Umbilical cord (tissue), 1 donor: ENCODE measurements at regions not wholly inside any gene's neighbourhood (a gene's known extent, or its start where the extent isn't known, plus 50 kb on each side); places are given as distances from the start of the nearest gene placed in this dataset.

Experiments
- DNase-seq: peaks from one replicate; pipeline ENCODE4 v3.0.0-alpha.2; 2015; ENCODE audit warnings: low spot score

DNA sequence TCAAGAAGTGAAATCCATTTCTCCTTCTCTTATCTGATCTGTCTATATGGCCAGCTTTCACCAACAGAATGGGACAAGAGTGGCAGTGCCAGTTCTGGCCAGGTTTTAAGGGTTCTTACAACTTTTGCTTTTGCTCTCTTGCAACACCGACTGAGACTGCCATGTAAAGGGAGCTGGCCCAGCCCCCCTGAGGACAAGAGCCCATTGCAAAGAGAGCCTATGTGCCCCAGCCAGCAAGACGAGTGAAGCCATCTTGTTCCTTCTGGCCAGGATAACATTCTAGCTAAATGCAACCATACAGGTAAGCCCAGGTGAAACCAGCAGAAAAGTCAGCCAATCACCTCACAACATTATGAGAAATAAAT lies 101.0 kb upstream of the RND3 start:
- DNase-seq: no peak

DNA sequence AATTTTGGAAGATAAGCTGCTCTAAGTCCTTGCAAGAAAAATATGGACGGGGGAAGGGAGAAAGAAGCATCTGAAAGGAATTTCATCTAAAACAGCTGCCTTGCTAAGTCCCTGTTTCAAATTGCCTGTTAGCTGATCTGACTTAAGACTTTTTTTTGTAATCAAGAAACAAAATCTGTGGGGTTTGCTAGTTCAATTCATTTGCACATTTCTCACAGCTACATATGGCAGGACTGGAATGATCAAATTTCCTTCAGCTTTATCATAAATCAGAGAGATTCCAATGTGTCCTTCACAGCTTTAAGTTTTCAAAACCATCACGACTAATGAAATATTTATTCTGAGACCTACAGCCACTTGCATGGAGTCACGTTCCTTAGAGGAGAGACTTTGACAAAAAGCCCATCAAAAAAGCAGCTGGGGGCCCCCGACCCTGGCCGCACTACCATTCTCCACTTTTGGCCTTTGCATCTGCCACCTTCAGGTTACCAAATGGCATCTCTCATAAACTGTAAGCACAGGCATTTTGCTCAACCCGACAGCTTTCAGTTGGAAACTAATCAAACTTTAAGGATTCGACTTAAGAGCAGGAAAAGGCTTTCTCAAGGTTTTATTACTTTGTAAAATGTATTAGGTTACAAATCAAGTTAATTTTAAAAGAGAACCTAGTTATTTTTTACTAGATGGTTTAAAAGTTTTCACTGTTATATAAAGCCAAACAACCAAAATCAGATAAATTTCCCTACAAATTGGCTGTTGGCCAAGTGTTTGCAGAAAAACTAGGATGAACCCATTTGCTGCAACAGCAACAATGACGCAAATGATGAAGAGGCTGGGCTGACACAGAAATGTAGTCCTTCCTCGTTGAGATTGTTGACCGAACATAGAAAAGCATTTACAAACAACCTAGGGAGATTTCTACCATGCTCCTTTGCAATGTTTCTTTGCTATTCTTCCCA lies 100.4 kb upstream of the RND3 start:
- DNase-seq: peak; percentile 54

DNA sequence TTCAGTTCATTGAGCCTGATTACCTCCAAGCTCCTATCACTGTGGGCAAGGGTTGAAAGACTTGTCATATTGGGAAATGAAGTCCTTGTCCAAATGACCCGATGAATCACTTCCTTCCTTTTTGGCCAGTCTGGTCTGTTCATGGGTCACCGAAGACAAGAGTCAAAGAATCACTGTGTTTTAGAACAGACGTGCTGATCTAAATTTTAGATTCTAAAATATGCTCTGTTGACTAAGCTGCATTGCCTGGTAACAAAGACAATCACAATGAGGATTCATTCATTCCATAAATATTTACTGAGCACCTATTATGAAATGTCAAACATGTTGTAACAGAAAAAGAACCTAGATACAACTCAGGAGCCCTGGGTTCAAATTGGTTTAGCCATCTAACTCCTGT lies 99.4 kb upstream of the RND3 start:
- no peak for DNase-seq

DNA sequence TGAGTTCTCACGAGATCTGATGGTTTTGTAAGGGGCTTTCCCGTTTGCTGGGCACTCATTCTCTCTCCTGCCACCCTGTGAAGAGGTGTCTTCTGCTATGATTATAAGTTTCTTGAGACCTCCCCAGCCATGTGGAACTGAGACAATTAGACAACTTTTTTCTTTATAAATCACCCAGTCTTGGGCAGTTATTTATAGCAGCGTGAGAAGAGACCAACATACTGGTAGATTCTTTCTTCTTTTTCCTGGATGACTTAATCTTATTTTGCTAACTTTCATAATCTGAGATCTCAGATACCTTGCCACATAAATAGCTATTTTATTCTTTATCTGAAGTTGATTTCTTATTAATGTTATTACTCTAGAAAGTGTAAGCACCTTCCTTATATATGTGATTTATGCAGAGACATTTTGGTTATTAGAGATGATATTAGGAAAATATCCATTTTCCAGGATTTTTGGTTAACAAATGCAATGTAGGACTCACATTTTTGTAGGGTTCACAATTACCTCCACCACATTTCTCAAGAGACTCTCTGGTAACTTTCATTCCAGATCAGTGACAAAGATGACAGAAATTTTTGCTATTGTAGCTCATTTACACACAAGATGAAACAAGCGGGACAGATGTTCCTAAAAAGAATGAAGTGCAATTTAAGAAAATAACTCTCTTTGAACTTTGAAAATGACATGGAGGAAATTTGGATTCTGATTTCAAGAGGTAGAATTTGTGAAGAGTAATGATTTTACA lies 97.9 kb upstream of the RND3 start:
- DNase-seq: no peak

GRCh38 chr2:150584081-150584480 lies 96.6 kb upstream of the RND3 start:
- no peak for DNase-seq

DNA sequence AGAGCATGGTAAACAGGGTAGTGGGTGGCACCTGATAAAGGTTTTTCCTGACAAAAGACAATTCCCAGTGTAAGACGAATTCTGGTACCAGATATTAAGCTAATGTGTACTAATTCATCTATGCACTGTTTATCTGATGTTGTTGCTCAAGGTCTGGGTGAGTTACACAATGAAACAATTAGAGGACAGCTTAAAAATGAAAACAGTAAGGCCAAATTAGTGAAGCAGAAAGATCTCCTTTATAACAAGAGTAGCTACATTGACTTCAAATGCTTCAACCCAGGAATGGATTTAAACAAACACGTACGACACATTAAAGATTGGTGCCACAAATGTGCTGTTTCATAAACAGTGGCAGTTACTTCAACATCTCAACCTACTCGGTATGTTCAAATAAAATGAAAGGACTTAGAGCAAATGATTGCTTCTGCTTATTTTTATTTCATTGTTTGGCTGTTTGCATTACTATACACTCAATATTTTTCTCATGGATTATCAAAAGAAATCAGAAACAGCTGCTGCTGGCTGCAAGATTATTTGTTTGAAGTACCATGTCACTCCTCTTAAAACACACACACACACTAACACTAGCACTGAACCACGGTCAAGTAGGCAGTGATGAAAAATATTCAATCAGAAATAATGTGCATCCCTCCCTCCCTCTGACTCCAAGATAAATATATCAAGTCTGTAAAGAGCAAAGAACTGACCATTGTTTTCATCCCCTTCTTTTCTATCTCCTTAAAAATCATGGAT lies 94.4 kb upstream of the RND3 start:
- no peak for DNase-seq

DNA sequence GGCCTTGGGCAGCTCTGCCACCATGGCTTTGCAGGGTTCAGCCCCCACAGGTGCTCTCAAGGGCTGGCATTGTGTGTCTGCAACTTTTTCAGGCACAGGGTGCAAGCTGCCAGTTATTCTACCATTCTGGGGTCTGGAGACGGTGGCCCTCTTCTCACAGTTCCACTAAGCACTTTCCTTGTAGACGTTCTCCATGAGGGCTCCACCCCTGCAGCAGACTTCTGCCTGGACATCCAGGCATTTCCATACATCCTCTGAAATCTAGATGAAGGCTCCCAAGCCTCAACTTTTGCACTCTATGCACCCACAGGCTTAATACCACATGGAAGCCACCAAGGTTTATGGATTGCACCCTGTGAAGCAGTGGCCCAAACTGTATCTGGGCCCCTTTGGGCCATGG lies 91.0 kb upstream of the RND3 start:
- no peak for DNase-seq

GRCh38 chr2:150575861-150576260 lies 88.4 kb upstream of the RND3 start:
- no peak for DNase-seq

- DNase-seq: no peak
Measured at GRCh38 chr2:150572961-150573395, 85.5 kb upstream of the RND3 start.

DNA sequence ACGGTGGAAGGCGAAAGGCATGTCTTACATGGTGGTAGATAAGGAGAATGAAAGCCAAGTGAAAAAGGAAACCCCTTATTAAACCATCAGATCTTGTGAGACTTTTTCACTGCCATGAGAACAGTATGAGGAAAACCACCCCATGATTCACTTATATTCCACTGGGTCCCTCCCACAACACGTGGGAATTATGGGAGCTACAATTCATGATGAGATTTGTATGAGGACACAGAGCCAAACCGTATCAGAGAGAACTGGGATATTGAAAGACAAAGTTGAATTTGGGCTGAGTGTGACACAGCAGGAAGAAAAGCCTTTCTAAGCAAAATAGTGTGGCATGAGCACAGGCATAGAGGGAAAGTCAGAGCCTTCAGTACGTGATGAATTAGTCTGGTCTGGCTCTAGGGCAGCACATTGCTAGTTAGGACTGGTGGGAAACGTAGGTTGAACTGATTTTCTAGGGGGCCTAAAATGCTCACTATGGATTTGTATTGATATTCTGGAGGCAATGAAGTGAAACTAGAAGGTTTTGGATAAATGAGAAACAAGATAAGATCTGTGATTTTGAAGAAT lies 84.8 kb upstream of the RND3 start:
- DNase-seq: no peak

DNA sequence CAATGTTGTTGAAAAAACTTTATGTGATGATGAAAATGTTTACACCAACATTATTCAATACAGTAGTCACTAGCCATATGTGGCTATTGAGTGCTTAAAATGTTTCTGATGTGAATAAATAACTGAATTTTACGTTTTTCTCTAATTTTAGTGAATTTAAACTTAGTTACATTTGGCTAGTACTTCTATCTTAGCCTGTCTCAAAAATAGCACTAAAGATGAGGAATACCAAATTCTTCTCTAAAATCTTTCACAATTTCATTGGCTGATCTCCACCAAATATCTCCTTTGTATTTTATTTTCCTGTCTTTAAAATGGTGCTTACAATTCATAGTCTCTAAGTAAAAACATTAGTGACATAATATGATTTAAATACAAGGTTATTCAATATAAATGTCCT lies 83.7 kb upstream of the RND3 start:
- DNase-seq: no peak

DNA sequence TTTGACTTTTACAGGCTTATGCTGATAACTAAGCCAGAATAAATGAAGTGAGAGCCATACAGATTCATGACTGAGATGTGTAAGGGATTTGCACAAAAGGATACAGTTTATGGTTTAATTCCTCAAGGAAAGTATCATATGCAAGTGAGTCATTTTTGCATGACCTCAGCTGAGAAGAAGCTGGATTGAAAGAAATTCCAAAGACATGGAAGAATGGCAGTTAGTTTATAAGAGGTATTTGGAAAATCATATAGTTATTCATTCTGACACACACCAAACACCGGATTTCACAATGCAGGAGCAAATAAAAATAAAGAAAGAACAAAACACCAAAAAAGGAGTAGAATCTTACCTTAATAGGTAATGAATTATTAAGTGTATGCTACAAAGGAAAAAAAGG lies 83.2 kb upstream of the RND3 start:
- peak; percentile 90 for DNase-seq

- no peak for DNase-seq
Measured at GRCh38 chr2:150569761-150570160, 82.3 kb upstream of the RND3 start.

DNA sequence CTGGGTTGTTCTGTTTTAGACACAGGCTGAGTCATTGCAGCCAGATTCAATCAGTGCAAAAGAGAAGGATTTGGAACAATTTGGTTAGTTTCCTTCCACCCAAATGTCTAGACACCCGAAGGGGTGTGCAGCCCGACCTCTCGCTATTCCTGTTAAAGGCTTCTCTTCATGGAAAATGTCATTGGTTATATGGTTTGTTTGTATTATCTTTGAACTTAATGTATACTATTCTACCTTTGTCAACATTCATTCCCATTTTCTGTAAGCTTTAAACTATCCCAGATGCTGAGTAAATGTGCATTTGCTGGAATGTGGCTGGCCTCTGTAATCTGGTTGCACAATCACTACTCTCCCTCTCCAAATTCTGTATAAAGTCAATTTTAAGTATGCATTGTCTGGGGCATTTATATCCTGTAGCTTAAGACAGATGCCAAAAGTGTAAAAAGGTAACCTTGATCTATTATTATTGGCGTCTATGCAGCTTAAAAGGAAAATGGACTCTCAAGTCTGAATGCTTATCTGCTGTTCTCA lies 80.4 kb upstream of the RND3 start:
- DNase-seq: peak; percentile 61

GRCh38 chr2:150566289-150566688 lies 78.8 kb upstream of the RND3 start:
- DNase-seq: no peak

DNA sequence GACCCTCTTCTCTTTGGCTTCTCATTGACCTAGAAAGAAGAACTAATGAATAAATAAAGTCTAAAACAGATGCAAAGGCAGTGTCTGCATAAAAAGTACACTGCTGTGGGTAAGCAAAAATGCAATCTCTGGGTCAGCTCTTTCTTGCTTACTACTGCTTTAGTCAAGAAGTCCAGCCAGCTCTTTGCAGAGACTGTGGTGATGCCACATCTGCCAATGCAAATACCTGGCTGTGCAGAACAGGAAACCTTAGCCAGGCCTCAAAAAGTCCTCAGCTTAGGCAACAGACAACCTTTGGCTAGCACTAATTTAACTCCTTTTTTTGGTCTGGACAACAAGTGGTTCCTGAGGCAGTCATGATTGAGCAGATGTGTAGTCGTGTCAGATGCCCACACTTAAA lies 73.6 kb upstream of the RND3 start:
- no peak for DNase-seq

GRCh38 chr2:150557020-150557600 lies 69.6 kb upstream of the RND3 start:
- DNase-seq: no peak

- DNase-seq: no peak
Measured at GRCh38 chr2:150555611-150556356, 68.3 kb upstream of the RND3 start.

DNA sequence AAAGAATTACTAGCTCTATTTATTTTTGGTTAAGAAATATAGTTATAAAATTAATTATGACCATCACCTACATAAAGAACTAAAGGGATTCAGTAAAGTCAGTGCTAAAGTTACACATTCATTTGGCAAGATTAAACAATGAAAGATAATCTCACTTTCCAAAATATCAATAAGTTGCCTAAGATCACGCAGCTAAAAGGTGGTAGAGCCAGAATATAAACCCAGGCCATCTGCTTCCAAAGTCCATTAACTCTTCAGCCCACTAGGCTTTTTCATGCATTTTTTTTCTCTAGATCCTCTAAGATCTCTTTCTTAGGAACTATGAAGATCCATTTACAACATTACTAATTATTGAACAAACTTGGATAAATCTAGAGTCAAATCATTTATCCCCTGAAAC lies 66.6 kb upstream of the RND3 start:
- DNase-seq: no peak

- DNase-seq: no peak
Measured at GRCh38 chr2:150552041-150552820, 64.8 kb upstream of the RND3 start.
